Upper lobe of left lung (tissue), 6 donors: ENCODE measurements at regions not wholly inside any gene's neighbourhood (a gene's known extent, or its start where the extent isn't known, plus 50 kb on each side); places are given as distances from the start of the nearest gene placed in this dataset.

Experiments used
- ATAC-seq, 2 donors: fragments of 200-7000 bp; cut with Tn5 transposase; one replicate each; pipeline ENCODE4 v1.9.1; 2022; ENCODE audit warnings: mild to moderate bottlenecking in 2 of 2, moderate library complexity in 2 of 2; ENCODE audit not compliant: low FRiP score in 2 of 2
- DNase-seq, 2 donors: peaks; one replicate each; pipeline ENCODE4 v3.0.0-alpha.2; 2019 to 2020
- H3K27ac ChIP-seq, 4 donors: fragments of 200-600 bp; sonication (generic); one replicate each; pipeline ENCODE4 v1.5.1; 2016 to 2019
- H3K27me3 ChIP-seq, 4 donors: fragments of 200-600 bp; sonication (generic); one replicate each; pipeline ENCODE4 v1.5.1; 2017 to 2019
- H3K36me3 ChIP-seq, 4 donors: fragments of 200-600 bp; sonication (generic); one replicate each; pipeline ENCODE4 v1.5.1; 2016 to 2019
- H3K4me1 ChIP-seq, 4 donors: fragments of 200-600 bp; sonication (generic); one replicate each; pipeline ENCODE4 v1.5.1; 2018 to 2019
- H3K4me3 ChIP-seq, 4 donors: fragments of 200-600 bp; sonication (generic); one replicate each; pipeline ENCODE4 v1.5.1; 2017 to 2019; ENCODE audit warnings: mild to moderate bottlenecking in 2 of 4, moderate library complexity in 1 of 4
- H3K9me3 ChIP-seq, 4 donors: fragments of 200-600 bp; sonication (generic); one replicate each; pipeline ENCODE4 v1.5.1; 2018 to 2019
- EP300 ChIP-seq, 4 donors: sonication (generic); formaldehyde crosslinking; IDR thresholded peaks; one replicate each; pipeline ENCODE4 v1.5.1; 2017; ENCODE audit warnings: antibody characterized with exemption in 4 of 4, control low read depth in 2 of 4
- POLR2A ChIP-seq, 4 donors: fragments of 450-650 bp; IDR thresholded peaks; one replicate each; pipeline ENCODE4 v1.5.1; 2016 to 2017; ENCODE audit warnings: antibody characterized with exemption in 4 of 4, mild to moderate bottlenecking in 2 of 4
- POLR2AphosphoS5 ChIP-seq, 2 donors: sonication (generic); formaldehyde crosslinking; IDR thresholded peaks; one replicate each; pipeline ENCODE4 v1.5.1; 2017; ENCODE audit warnings: antibody characterized with exemption in 2 of 2
- WGBS, 2 donors: methylation state at CpG; one replicate each; pipeline ENCODE4 v1.1.5; 2017 to 2018; 5-methylcytosine and 5-hydroxymethylcytosine counted together
- TF ChIP-seq, protein P1 (sequence below), 6 experiments: fragments of 450-650 bp in 4 of 6; fragments of 200-600 bp in 2 of 6; sonication (generic) in 2 of 6; IDR thresholded peaks; one replicate each; pipeline ENCODE4 v1.5.1; 2016 to 2019; ENCODE audit warnings: antibody characterized with exemption in 6 of 6
- donor health status: DM: no; HTN: no; CAD: no; lungs with moderate emphysema.
- donor health status: DM: no; HTN: yes; CAD: no; lungs with severe emphysema.

DNA sequence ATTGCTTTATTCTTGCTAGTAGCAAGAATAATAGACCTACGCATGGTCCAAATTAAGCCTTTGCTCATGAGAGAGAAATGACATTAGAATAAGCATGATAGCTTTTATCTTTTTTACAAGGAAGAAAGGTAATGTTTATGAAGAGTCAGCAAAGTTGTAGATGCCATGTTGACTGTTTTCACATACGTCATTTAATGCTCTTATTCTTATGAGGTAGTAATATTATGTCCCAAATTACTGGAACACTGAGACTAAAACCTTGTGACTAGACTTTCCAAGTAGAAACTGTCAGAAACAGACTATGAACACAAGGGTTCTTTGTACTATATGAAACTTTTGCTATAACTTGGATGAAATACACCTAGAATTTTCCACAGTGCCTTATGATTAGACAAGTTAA, 552.8 kb upstream of the SLC8A1 start:
- no peak overlapping the region for H3K27ac ChIP-seq
- H3K4me1 ChIP-seq: no peaks in the 10 kb centered on the region
- ATAC-seq (no peak), DNase-seq (no peak)
- no peaks in the 10 kb centered on the region for H3K36me3 ChIP-seq
- no peak overlapping the region for H3K4me3 ChIP-seq
- TF ChIP-seq POLR2A (IDR thresholded peaks at IDR 0.05) (no peak), EP300 (IDR thresholded peaks at IDR 0.05) (no peak), POLR2AphosphoS5 (IDR thresholded peaks at IDR 0.05) (no peak)
- TF ChIP-seq, protein P1, sequence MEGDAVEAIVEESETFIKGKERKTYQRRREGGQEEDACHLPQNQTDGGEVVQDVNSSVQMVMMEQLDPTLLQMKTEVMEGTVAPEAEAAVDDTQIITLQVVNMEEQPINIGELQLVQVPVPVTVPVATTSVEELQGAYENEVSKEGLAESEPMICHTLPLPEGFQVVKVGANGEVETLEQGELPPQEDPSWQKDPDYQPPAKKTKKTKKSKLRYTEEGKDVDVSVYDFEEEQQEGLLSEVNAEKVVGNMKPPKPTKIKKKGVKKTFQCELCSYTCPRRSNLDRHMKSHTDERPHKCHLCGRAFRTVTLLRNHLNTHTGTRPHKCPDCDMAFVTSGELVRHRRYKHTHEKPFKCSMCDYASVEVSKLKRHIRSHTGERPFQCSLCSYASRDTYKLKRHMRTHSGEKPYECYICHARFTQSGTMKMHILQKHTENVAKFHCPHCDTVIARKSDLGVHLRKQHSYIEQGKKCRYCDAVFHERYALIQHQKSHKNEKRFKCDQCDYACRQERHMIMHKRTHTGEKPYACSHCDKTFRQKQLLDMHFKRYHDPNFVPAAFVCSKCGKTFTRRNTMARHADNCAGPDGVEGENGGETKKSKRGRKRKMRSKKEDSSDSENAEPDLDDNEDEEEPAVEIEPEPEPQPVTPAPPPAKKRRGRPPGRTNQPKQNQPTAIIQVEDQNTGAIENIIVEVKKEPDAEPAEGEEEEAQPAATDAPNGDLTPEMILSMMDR (IDR thresholded peaks at IDR 0.05): no peak
- no peaks in the 10 kb centered on the region for H3K27me3 ChIP-seq
- H3K9me3 ChIP-seq: no peaks in the 10 kb centered on the region
- 86 to 91% methylated on average over 2 of the region's 2 CpGs for WGBS, 2 donors

GRCh38 chr2:41020358-41020757, 568.5 kb upstream of the SLC8A1 start:
- no peak overlapping the region for H3K27ac ChIP-seq
- H3K4me1 ChIP-seq: no peaks in the 10 kb centered on the region
- 55 to 71% methylated on average over 1 of the region's 1 CpG for WGBS, 2 donors
- DNase-seq (no peak), ATAC-seq (no peak)
- no peaks in the 10 kb centered on the region for H3K36me3 ChIP-seq
- no peaks in the 10 kb centered on the region for H3K27me3 ChIP-seq
- no peaks in the 10 kb centered on the region for H3K9me3 ChIP-seq
- H3K4me3 ChIP-seq: no peak overlapping the region
- TF ChIP-seq POLR2AphosphoS5 (IDR thresholded peaks at IDR 0.05) (no peak), POLR2A (IDR thresholded peaks at IDR 0.05) (no peak), EP300 (IDR thresholded peaks at IDR 0.05) (no peak)
- TF ChIP-seq, protein P1 (IDR thresholded peaks at IDR 0.05): no peak

GRCh38 chr2:41024816-41025215, 572.9 kb upstream of the SLC8A1 start:
- DNase-seq (no peak), ATAC-seq (no peak)
- WGBS, 2 donors: 66 to 73% methylated on average over 3 of the region's 3 CpGs
- Histone ChIP-seq H3K4me3 (no peak overlapping the region), H3K36me3 (no peaks in the 10 kb centered on the region), H3K9me3 (no peaks in the 10 kb centered on the region), H3K27me3 (no peaks in the 10 kb centered on the region), H3K4me1 (no peaks in the 10 kb centered on the region), H3K27ac (no peak overlapping the region)
- TF ChIP-seq EP300 (IDR thresholded peaks at IDR 0.05): no peak

DNA sequence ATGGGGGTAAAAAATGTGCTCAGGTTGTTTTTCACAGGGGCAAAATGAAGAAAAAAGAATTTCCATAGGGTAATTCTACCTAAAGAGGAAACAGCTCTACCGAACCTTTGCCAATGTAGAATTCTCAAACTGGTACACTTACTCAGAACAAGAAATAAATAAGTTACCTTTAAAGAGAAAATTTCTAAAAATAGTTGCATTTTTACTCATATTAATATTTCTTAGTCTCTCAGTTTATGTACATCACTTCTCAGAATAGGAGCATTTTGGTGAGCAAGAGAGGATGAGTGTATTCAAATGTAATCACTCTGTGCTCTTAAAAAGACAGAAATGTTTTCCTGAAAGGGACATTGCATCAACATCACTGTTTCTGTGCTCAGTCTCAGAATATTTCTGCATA, 574.7 kb upstream of the SLC8A1 start:
- no peak overlapping the region for H3K27ac ChIP-seq
- H3K9me3 ChIP-seq: no peaks in the 10 kb centered on the region
- no peaks in the 10 kb centered on the region for H3K27me3 ChIP-seq
- DNase-seq: no peak
- WGBS, 2 donors: 82 to 90% methylated on average over 1 of the region's 1 CpG
- TF ChIP-seq EP300 (IDR thresholded peaks at IDR 0.05) (no peak), POLR2AphosphoS5 (IDR thresholded peaks at IDR 0.05) (no peak), POLR2A (IDR thresholded peaks at IDR 0.05) (no peak)
- TF ChIP-seq, protein P1 (IDR thresholded peaks at IDR 0.05): no peak
- H3K36me3 ChIP-seq: no peaks in the 10 kb centered on the region
- no peaks in the 10 kb centered on the region for H3K4me1 ChIP-seq
- no peak for ATAC-seq
- H3K4me3 ChIP-seq: no peak overlapping the region

DNA sequence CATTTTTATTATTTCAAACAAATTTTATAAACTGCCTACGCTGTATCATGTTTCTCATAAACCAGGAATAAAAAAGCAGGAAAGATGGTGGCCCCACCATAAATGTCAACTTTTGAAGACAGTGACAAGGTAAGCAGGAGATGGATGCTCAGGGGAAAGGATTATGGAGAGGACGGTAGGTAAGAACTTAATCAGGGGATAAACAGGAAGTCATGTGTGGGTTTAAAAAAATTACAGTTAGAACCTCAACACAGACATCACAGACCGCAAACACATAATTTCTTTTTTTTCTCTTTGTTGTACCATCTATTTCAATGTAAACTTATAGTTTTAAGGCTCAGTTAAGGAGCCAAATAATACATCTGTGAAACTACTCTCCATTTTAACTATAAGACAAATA, 575.2 kb upstream of the SLC8A1 start:
- Histone ChIP-seq H3K4me3 (no peak overlapping the region), H3K27ac (no peak overlapping the region), H3K27me3 (no peaks in the 10 kb centered on the region), H3K9me3 (no peaks in the 10 kb centered on the region), H3K36me3 (no peaks in the 10 kb centered on the region), H3K4me1 (no peaks in the 10 kb centered on the region)
- WGBS, 2 donors: 68 to 79% methylated on average over 3 of the region's 3 CpGs
- no peak for ATAC-seq
- no peak for DNase-seq
- TF ChIP-seq POLR2A (IDR thresholded peaks at IDR 0.05) (no peak), POLR2AphosphoS5 (IDR thresholded peaks at IDR 0.05) (no peak), EP300 (IDR thresholded peaks at IDR 0.05) (no peak)
- TF ChIP-seq, protein P1 (IDR thresholded peaks at IDR 0.05): no peak
